Kidney capillary endothelial cell (primary cell): ENCODE measurements at regions not wholly inside any gene's neighbourhood (a gene's known extent, or its start where the extent isn't known, plus 50 kb on each side); places are given as distances from the start of the nearest gene placed in this dataset.
"Not testable (repeated sequence)": the region's sequence is repeated elsewhere in the genome, so short reads cannot be mapped to it uniquely, and the experiment has no call there.

Experiments
- DNase-seq: peaks from one replicate; pipeline ENCODE4 v3.0.0-alpha.2; 2018; ENCODE audit warnings: low spot score

- no peak for DNase-seq
Observed at GRCh38 chr6:10343320-10343719, 71.6 kb downstream of the TFAP2A start.

- DNase-seq = no peak
Observed at GRCh38 chr6:10341605-10342004, 73.3 kb downstream of the TFAP2A start.

DNA sequence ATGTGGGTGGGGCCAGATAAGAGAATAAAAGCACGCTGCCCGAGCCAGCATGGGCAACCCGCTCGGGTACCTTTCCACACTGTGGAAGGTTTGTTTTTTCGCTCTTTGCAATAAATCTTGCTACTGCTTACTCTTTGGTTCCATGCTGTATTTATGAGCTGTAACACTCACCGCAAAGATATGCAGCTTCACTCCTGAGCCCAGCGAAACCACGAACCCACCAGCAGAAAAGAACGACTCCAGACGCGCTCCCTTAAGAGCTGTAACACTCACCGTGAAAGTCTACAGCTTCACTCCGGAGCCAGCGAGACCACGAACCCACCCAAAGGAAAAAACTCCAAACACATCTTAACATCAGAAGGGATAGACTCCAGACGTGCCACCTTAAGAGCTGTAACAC is 76.7 kb downstream of the TFAP2A start:
- no peak for DNase-seq

DNA sequence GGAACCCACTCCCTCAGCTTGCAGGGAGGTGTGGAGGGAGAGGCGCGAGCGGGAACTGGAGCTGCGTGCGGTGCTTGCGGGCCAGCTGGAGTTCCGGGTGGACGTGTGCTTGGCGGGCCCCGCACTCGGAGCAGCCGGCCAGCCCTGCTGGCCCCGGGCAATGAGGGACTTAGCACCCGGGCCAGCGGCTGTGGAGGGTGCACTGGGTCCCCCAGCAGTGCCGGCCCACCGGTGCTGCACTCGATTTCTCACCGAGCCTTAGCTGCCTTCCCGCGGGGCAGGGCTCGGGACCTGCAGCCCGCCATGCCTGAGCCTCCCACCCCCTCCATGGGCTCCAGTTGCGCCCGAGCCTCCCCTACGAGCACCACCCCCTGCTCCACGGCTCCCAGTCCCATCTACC is 77.5 kb downstream of the TFAP2A start:
- not testable (repeated sequence) for DNase-seq

DNA sequence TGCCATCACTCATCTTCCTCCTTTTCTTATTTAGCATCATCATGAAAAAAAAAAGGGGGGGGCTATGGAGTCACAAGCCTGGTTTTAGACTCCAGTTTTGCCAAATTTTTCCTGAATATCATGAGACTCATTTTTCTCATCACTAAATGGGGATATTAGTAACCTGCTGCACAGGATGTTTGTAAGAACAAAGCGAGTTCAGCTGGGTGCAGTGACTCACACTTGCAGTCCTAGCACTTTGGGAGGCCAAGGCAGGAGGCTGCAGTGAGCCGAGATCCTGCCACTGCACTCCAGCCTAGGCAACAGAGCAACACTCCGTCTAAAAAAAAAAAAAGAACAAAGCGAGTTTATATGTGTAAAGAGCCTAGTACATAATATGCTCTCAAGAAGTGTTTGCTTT is 82.8 kb downstream of the TFAP2A start:
- DNase-seq = no peak

- no peak for DNase-seq
Observed at GRCh38 chr6:10331334-10331968, 83.4 kb downstream of the TFAP2A start.

GRCh38 chr6:10330515-10330914 is 84.4 kb downstream of the TFAP2A start:
- no peak for DNase-seq

DNA sequence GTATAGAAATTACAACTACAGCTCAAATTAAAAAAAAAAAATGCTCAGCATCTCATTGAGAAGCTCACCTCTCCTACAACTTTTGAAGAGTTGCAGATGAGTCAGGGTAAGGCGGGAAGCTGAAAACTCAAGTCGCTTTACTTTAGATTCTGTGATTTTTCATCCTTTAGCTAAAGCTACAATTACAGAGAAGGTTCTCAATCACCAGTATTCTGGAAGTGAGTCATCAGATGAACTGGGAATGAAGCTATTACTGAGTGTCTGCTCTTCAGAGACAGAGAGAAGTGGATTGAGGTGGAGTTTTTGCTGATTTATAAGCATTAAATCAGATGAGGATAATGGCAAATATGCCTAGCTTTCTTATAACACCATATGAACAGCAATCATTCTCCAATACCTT is 91.9 kb downstream of the TFAP2A start:
- no peak for DNase-seq

DNA sequence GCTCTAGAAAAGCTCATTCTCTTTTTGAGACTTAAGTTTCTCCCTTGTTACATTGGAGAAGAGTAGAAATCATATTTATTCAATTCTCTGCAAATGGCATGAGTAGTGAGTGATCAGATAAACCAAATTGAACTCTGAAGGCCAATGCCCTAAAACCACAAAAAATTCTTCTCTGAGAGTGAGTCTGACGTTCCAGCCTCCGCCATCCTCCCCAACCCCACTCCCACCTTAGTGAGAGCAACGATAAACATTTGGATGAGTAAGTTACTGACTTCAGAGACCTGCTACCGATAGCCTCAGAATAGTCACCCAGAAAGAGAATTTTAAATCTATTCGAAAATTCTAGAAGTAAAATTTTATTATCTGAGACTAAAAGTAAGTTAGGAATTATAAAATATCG is 94.6 kb downstream of the TFAP2A start:
- no peak for DNase-seq

DNA sequence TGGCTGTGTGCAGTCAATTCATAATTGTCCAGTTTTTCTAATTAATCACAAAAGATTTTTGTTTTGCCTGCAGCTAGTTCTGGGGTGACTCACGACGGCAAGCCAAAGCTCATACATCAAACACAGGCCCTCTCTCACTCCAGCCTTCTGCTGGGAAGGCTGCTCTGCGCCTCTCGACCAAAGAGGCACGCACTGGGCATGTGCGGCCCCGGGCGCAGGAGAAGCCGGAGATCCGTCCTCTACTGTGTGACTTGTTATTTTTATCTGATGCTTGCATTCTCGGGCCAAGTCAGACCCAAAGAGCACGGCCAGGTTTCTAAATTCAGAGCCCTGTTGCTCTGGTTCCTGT is 98.5 kb downstream of the TFAP2A start:
- no peak for DNase-seq

- no peak for DNase-seq
Observed at GRCh38 chr6:10315658-10316372, 99.1 kb downstream of the TFAP2A start.

- no peak for DNase-seq
Observed at GRCh38 chr6:10315034-10315433, 99.8 kb downstream of the TFAP2A start.

DNA sequence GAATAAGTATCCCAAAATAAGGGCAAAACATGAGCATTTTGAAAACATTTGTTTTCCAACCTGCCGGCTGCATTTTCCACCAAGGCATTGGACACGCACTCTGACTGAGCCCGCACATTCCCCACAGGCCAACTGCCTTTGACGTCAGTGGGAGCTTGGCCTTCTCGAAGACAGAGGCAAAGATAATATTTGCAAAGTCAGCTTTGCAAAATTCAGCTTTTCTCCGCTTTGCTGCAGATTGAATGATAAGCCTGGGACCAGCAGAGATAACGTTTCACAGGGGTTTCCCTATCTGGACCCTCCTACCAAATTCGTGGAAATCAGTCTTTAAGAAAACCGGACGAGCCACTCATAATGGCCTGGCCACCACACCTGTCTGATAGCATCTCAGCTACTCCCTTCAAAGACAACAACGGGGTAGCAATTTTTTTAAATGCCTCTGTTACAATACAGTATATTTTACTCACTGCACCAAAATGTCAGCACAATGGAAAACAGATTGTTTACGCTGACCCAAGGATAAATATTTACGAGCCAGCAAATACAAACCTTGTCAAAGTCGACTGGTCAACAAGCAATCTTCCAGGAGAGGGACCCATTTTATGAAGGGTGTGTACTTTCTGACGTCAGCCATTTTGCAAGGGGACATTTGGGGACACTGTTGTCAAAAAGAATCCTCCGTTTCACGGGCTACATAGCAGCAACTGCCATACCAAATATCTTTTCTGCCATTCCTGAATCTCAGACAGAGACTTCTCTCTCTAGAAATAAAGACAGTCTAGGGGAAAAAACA is 100.5 kb downstream of the TFAP2A start:
- DNase-seq = no peak

DNA sequence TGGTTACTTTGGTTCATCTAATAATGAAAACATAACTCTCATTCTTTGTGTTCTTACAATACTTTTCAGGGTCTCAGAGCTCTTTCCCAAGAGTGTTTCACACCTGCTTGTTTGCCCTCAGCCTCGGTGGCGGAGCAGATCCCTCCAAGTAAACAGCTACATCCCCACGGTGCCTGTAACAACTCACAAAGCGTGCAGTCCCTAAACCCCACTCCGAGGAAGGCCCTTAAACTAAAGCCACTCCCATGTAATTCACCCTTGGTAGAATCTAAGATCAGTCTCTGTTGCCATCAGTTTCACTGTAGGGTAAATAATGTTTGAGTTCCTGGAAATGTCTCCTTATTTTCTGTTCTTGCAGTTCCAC is 101.1 kb downstream of the TFAP2A start:
- no peak for DNase-seq

- DNase-seq = no peak
Observed at GRCh38 chr6:10312445-10312844, 102.4 kb downstream of the TFAP2A start.

DNA sequence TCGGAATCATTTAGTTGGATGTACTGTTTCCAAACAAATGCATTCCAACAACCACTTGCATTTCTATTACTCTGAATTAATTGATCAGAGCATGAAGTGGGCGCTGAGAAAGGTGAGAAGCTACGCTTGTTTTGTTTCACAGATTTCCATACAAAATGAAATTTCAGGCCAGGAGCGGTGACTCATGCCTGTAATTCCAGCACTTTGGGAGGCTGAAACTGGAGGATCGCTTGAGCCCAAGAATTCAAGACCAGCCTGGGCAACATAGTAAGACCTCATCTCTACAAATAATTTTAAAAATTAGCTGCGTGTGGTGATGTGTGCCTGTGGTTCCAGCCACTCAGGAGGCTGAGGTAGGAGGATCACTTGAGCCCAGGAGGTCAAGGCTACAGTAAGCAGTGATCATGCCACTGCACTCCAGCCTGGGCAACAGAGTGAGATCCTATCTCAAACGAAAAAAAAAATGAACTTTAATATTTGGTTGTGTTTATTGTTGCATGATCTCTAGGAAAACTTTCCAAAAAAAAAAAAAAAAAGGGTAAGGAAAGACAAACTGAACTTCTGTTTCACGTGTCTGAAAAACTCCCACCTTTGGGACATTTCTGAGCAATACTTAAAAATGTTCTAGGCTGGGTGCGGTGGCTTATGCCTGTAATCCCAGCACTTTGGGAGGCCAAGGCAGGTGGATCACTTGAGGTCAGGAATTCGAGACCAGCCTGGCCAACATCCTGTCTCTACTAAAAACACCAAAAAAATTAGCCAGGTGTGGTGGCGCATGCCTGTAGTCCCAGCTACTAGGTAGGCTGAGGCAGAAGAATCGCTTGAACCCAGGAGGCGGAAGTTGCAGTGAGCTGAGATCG is 103.1 kb downstream of the TFAP2A start:
- DNase-seq = not testable (repeated sequence)

DNA sequence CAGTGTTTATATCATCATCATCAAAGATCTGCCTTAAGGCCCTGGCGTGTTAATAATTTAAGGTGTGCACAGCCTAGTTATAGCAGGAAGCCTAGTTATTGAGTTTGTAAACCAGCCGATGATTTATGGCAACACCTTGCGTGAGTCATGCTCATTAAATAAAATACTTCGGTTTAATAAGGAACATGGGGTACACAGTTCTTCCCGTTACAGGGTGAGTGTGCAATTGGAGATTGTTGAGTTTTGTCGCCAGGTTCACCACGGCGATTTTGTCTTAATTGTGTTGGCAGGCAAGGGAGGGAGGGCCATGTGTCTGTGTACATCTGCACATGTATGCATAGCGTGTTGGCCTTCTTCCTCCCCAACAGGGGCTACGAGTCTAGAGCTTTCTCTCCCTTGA is 104.0 kb downstream of the TFAP2A start:
- DNase-seq = no peak

GRCh38 chr6:10310330-10310653 is 104.6 kb downstream of the TFAP2A start:
- no peak for DNase-seq

DNA sequence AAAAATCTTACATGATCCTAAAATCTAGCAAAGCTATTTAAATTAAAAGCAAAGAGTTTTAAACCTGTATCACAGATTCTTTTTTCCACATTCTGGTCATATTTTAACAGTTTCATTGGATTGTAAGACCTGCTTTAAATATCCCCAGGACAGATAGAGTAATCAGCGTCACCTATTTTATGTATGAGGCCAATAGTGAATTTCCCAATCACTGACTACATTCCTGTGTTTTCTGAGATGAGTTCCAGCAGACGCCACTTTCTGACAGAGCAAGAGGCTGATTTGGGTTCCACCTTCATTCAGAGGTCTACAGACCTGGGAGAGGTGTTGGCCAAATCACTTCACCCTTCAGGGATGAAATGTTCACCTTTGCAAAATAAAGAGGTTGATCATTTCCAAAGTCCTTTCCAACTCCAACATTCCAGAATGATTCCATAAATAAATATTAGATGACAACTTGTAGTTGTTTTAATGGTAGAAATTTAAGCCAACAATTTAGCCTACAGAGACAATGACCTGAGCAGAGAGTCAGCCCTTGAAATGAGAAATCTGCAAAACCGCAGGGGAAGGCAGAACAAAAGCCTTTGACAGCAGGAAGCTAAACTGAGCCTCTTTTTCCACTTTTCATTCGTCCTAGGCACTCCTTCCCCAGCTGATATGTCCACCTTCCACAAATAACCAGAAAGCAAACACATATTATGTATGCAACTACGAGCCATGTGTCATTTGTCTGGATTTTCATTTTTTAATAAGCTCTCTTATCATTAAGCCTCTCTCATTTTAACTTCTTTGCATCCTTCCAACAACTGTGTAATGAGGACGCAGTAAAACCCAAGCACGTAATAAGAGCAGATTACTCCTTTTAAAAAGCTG is 105.2 kb downstream of the TFAP2A start:
- DNase-seq = no peak

DNA sequence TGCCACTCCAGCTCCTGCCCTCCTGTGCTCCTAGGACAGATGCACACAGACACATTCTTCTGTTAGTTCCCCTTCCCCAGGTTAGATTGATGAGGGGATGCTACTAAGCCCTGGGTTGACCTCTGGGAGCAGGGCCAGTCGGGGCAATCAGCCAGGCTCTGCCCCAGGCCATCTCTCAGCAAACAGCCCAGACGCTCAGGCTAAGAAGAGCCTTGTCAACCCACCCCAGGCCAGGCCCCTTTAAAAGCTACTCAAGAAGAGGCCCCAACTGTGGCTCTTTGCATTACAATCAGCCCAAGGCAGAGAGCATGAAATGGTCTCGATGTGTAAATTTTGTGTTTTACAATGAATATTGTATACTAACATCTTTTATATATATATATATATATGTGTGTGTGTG is 107.4 kb downstream of the TFAP2A start:
- DNase-seq = no peak

- DNase-seq = no peak
Observed at GRCh38 chr6:10307028-10307427, 107.8 kb downstream of the TFAP2A start.
